Central memory CD8-positive, alpha-beta T cell (primary cell): ENCODE measurements at regions not wholly inside any gene's neighbourhood (a gene's known extent, or its start where the extent isn't known, plus 50 kb on each side); places are given as distances from the start of the nearest gene placed in this dataset.

Source experiments
- ATAC-seq: fragments of 150-1000 bp; cut with Tn5 transposase; replicated peaks from 2 replicates; pipeline ENCODE4 v1.10.0; 2022; ENCODE audit warnings: mild to moderate bottlenecking, moderate FRiP score, moderate number of reproducible peaks; ENCODE audit not compliant: poor library complexity, severe bottlenecking; ENCODE audit errors: extremely low read depth
- DNase-seq, 2 donors: peaks; one replicate each; pipeline ENCODE4 v3.0.0; 2021; ENCODE audit warnings: low spot score in 2 of 2
- H3K27ac Mint-ChIP-seq: one replicate; pipeline ENCODE4 v1.8.0; 2022; ENCODE audit warnings: low read depth, mild to moderate bottlenecking, moderate library complexity, mixed read lengths
- H3K27me3 Mint-ChIP-seq: one replicate; pipeline ENCODE4 v1.8.0; 2022; ENCODE audit warnings: mixed read lengths
- H3K36me3 Mint-ChIP-seq: one replicate; pipeline ENCODE4 v1.8.0; 2022; ENCODE audit warnings: mild to moderate bottlenecking, moderate library complexity, mixed read lengths; ENCODE audit not compliant: insufficient read depth
- H3K4me1 Mint-ChIP-seq: one replicate; pipeline ENCODE4 v1.8.0; 2022; ENCODE audit warnings: mixed read lengths
- H3K4me3 Mint-ChIP-seq: one replicate; pipeline ENCODE4 v1.8.0; 2022; ENCODE audit warnings: mild to moderate bottlenecking, moderate library complexity, mixed read lengths
- H3K9me3 Mint-ChIP-seq: one replicate; pipeline ENCODE4 v1.8.0; 2022; ENCODE audit warnings: mixed read lengths

DNA sequence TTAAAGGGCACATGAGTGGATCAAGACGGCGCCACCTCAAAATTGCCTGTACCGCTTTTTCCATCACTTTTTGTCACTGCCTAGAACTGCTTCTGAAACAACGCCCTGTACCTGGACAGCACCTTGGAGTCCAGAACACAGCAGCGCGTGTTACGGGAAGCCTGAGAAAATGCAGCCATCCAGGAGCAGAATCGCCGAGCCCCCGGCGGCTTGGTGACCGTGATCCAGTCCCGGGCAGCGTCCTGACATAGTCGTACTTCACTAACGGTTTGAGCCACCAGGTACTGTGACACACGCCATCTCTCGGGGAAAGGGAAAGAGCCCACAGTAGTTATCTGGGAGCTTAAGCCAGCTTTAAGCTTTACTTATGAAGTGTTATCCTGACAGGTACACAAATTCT is 168.9 kb upstream of the SALL3 start:
- Mint-ChIP-seq H3K27ac (no peak overlapping the region), H3K27me3 (peaks cover 30% of the 10 kb centered on the region), H3K4me3 (no peak overlapping the region), H3K9me3 (peaks cover 8% of the 10 kb centered on the region), H3K36me3 (no peaks in the 10 kb centered on the region), H3K4me1 (no peaks in the 10 kb centered on the region)
- no peak for ATAC-seq
- no peak for DNase-seq

DNA sequence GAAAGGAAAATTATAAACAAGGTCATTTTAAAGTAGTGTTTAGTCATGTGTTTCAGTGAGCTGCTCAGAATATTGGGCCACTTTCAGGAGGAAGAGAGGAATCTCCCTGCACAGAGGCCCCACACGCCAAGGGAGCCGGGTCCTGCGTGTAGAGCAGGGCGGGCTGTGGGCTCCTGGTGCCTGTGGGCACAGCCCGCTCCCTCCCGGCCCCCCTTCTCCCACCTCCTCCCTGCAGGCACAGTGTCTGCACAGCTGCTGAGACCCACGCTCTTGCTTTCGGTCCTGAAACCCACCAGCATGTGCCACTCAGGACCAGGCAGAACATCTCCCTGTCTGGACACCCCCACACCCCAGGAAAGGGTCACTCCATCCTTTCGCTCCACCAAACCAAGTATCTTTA is 167.6 kb upstream of the SALL3 start:
- H3K27ac Mint-ChIP-seq, result no peak overlapping the region
- ATAC-seq (no peak), DNase-seq (no peak)
- H3K4me3 Mint-ChIP-seq, result no peak overlapping the region
- no peaks in the 10 kb centered on the region for H3K36me3 Mint-ChIP-seq
- peaks cover 8% of the 10 kb centered on the region for H3K9me3 Mint-ChIP-seq
- peaks cover 38% of the 10 kb centered on the region for H3K27me3 Mint-ChIP-seq
- no peaks in the 10 kb centered on the region for H3K4me1 Mint-ChIP-seq

DNA sequence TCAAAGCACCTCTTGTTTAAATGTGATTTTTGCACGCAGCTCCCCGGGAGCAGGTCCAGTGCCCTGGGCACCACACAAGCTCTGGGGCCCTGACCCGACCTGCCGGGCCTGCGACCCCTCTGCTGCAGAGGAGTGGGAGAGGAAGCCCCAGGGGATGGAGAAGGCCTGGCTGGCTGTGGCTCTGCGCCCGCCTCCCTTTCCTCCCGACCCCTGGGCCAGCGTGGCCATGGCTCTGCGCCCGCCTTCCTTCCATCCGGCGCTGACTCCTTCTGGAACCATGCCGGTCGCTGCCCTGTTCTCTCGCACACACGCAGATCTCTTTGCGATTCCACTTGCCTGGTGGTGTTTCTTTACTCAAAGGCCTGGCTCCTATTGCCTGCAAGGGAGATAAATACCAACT is 166.5 kb upstream of the SALL3 start:
- ATAC-seq, result no peak
- no peak for DNase-seq
- Mint-ChIP-seq H3K27ac (no peak overlapping the region), H3K4me1 (no peaks in the 10 kb centered on the region), H3K36me3 (no peaks in the 10 kb centered on the region), H3K27me3 (peaks cover 47% of the 10 kb centered on the region), H3K4me3 (no peak overlapping the region), H3K9me3 (peaks cover 8% of the 10 kb centered on the region)

DNA sequence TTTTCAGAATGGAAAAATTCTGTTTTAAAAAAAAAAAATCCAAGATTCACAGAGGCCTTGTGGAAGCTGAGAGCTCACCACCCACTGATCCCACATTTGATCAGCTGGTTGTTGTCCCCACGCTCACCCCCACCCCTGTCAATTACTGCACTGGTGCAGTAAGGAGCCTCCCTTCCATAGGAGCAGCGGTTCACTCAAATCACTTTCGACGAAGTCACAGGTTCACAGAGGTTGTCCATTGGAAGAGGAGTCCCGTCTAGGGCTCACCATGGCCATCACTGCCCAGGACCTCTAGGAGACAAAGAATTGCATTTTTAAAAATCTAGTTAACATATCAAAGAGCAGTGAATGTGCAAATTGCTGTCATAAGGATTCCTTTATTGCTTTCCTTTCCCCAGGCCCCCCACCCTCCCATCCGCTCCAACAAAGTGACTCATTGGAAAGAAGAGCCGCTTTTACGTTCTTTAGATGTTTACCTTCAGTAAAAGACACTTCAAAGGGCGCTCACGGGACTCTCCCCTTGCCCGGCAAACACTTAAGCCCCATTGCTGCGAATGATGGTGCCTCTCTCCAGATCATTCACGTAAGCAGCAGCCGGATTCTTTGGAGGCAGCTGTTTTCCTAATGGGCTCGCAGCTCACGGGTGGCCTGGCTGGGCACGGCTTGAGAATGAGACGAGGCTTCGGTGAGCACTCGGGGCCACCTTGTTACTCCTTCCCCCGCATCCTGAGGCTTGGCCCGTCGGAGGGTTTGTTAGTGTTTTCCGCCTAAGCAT is 165.5 kb upstream of the SALL3 start:
- DNase-seq (no peak), ATAC-seq (no peak)
- Mint-ChIP-seq H3K36me3 (no peaks in the 10 kb centered on the region), H3K27ac (no peak overlapping the region), H3K9me3 (peaks cover 8% of the 10 kb centered on the region), H3K4me1 (no peaks in the 10 kb centered on the region), H3K27me3 (peaks cover 55% of the 10 kb centered on the region), H3K4me3 (no peak overlapping the region)

DNA sequence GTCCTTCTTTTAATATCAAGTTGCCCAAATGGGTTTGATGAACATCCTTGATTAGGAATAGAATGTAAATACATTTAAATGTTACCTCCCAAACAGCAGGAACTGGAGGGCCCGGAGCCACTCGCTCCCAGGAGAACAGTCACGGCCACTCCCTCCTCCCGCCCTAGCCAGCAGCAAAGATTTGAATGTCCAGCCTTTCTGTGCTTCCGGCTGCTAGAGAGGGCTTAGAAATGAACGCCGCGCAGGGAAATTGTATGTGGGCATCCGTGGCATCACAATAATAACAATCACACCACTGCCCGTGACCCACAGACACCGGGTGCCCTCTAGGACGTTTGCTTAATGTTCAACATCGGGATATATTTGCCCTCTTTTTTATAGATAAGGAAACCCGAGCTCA is 164.9 kb upstream of the SALL3 start:
- Mint-ChIP-seq H3K4me1 (no peaks in the 10 kb centered on the region), H3K9me3 (peaks cover 5% of the 10 kb centered on the region), H3K36me3 (no peaks in the 10 kb centered on the region), H3K4me3 (no peak overlapping the region), H3K27ac (no peak overlapping the region), H3K27me3 (peaks cover 55% of the 10 kb centered on the region)
- ATAC-seq (no peak), DNase-seq (no peak)

DNA sequence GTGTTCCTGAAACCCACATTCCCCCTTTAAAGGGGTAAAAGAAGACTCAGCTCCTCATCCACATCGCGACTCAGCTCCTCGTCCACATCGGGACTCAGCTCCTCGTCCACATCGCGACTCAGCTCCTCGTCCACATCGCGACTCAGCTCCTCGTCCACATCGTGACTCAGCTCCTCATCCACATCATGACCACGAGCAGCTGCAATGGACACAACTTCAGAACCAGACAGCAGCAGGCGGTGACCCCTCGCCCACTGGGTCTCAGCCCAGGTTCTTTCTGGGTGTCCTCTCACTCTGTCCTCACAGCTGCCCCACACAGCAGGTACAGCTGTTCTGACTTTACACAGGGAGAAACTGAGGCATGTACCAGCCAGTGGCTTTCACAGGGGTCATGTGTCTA is 163.5 kb upstream of the SALL3 start:
- Mint-ChIP-seq H3K27ac (no peak overlapping the region), H3K27me3 (peaks cover 55% of the 10 kb centered on the region), H3K36me3 (no peaks in the 10 kb centered on the region), H3K4me1 (no peaks in the 10 kb centered on the region), H3K9me3 (no peaks in the 10 kb centered on the region), H3K4me3 (no peak overlapping the region)
- no peak for ATAC-seq
- no peak for DNase-seq

DNA sequence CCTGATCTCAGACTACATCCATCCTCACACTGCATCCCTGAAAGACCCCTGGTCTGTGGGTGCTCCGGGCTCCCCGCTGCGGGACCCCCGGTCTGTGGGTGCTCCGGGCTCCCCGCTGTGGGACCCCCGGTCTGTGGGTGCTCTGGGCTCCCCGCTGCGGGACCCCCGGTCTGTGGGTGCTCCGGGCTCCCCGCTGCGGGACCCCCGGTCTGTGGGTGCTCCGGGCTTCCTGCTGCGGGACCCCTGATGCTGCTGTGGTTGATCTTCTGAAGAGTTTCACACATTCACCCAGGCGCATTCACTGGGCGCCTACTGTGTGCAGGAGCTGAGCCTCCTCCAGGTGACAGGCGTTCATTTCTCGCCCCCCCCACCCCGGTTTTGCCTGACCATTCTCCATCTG is 162.7 kb upstream of the SALL3 start:
- Mint-ChIP-seq H3K27me3 (peaks cover 54% of the 10 kb centered on the region), H3K9me3 (no peaks in the 10 kb centered on the region), H3K36me3 (no peaks in the 10 kb centered on the region), H3K4me1 (no peaks in the 10 kb centered on the region), H3K27ac (no peak overlapping the region), H3K4me3 (no peak overlapping the region)
- ATAC-seq (no peak), DNase-seq (no peak)

DNA sequence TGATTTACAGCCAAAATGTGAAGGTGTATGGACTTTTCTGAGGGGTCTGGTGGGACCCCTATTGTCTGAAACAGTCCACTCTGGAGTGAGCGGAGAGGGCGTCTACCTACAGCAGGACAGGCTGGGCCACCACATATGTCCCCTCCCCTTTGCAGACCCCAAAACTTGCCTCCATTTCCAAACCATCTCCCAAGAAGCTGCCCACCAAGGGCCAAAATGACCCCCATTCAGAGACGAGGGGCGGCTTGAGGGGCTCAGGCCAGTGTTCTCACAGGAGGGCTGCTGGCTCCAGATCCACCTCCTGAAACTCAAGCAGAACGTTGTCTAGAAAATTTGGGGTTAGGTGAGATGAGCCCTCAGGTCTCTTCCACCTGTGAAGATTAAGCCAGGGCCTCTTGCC is 161.1 kb upstream of the SALL3 start:
- no peak overlapping the region for H3K4me3 Mint-ChIP-seq
- DNase-seq, result no peak
- ATAC-seq, result no peak
- H3K4me1 Mint-ChIP-seq, result no peaks in the 10 kb centered on the region
- peaks cover 49% of the 10 kb centered on the region for H3K27me3 Mint-ChIP-seq
- no peak overlapping the region for H3K27ac Mint-ChIP-seq
- no peaks in the 10 kb centered on the region for H3K36me3 Mint-ChIP-seq
- no peaks in the 10 kb centered on the region for H3K9me3 Mint-ChIP-seq

DNA sequence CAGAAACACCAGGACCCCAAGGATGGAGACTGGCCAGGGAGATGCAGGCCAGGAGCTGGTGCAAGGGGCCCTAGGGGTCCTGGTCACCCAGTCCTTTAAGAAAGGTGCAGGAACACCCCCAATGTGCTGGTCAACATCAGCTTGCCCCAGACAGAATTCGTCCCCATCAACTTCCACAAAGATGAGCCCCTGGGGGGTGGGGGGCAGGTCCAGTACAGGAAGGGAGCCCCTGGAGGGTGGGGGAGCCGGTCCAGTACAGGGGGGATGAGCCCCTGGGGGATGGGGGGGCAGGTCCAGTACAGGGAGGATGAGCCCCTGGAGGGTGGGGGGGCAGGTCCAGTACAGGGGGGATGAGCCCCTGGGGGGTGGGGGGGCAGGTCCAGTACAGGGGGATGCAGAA is 160.7 kb upstream of the SALL3 start:
- Mint-ChIP-seq H3K9me3 (no peaks in the 10 kb centered on the region), H3K4me3 (no peak overlapping the region), H3K27me3 (peaks cover 53% of the 10 kb centered on the region), H3K4me1 (no peaks in the 10 kb centered on the region), H3K36me3 (no peaks in the 10 kb centered on the region), H3K27ac (no peak overlapping the region)
- ATAC-seq, result no peak
- DNase-seq, result no peak

DNA sequence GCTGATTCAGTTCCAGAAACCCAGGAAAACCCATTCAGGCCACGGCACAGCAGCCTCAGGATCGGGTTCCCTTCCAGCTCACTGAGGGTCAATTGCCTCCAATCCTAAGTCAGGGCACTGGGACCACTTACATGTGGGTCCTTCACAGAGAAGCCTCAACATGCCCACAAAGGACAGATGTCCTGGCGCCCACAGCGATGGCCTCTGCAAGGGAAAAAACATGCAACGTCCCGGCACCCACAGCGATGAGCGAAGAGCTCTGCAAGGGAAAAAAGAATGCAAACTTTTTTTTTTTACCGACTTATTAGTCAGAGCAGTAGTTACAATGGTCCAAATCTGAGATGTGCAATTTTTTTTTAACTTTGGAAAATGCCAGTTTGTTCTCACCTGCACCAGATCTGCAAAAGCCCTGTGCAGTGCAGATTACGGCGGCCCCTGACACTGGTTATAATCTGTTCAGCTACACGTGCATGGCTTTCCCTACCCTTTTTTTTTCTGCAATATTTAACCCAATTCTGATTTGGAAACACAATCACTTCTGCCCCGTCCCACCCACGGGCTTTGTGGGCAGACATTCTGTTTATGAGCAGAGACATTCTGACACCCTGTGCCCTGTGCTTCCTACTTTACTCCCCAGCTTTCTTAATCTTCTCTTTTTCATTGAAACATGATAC is 159.3 kb upstream of the SALL3 start:
- peaks cover 43% of the 10 kb centered on the region for H3K27me3 Mint-ChIP-seq
- no peaks in the 10 kb centered on the region for H3K36me3 Mint-ChIP-seq
- no peaks in the 10 kb centered on the region for H3K4me1 Mint-ChIP-seq
- H3K27ac Mint-ChIP-seq, result no peak overlapping the region
- no peaks in the 10 kb centered on the region for H3K9me3 Mint-ChIP-seq
- ATAC-seq (no peak), DNase-seq (no peak)
- H3K4me3 Mint-ChIP-seq, result no peak overlapping the region

DNA sequence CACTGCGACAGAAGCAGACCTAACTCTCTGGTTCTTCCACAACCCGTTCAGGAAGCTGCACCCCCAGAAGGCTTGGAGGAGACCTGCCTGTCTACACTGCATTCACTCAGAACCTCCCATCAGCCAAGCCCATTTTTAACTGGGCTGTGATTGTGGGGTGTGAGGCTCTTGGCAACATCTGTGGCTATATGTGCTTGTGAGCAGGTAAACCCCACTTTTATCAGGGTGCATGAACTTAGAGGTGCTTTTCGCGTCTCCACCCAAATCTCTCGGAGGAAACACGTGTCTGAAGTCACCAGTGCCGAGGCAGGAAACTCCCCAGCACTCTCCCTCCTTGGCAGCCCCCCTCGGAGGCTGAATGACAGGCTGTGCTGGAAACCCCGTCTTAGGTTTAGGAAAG is 158.2 kb upstream of the SALL3 start:
- Mint-ChIP-seq H3K4me3 (no peak overlapping the region), H3K27ac (no peak overlapping the region), H3K4me1 (no peaks in the 10 kb centered on the region), H3K36me3 (no peaks in the 10 kb centered on the region), H3K27me3 (peaks cover 32% of the 10 kb centered on the region), H3K9me3 (no peaks in the 10 kb centered on the region)
- no peak for ATAC-seq
- DNase-seq, result no peak

DNA sequence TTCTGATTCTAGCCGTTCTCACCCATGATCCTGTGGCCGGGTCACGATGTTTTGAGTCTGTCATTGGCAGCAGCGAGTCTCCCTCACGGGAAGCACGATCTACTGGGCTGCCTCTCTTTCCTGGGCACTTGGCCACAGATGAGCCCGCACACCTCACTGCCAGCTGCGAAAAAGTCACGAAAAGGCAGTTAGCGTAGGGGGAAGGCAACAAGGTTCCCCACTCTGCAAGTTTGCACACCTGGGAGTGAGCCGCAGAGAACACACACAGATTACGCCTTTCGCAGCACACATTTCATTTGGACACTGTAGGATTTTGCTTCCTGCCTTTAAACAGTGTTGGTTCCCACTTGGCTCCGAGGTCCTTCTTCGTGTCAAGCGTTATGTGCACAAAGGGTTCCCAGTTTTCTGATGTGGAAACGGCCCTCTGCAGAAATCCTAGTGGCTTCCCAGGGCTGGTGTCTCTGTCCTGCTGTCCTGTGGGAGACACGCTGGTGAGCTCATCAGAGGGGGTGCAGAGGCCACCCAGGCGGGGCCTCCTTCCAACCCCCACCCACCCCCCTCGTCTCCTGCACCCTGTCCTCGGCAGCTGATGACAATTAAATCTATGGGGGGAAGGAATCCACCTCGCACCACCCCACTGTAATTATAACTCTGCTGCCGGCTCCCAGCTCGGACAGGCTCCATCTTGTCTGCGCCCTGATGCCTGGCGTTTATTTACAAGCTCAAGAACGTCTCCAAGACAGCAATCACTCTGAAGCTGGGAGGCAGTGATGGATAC is 157.3 kb upstream of the SALL3 start:
- Mint-ChIP-seq H3K4me1 (no peaks in the 10 kb centered on the region), H3K27me3 (peaks cover 31% of the 10 kb centered on the region), H3K27ac (no peak overlapping the region), H3K9me3 (no peaks in the 10 kb centered on the region), H3K36me3 (no peaks in the 10 kb centered on the region), H3K4me3 (no peak overlapping the region)
- DNase-seq, result no peak
- ATAC-seq, result no peak

DNA sequence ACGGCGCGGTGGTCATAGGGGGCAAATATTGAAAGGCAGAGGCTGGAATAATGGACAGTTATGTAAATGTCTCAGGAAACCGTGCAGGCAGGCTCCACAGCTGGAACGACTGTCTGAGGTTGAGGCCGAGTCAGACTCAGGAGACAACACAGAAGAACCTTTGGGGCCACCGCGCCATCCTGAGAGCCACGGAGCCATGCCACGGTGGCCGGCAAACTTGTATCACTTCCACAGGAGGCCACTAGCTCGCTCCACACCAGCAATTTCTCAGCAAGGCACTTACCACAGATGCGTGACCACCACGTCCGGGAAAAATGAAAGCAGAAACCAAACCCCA is 156.7 kb upstream of the SALL3 start:
- Mint-ChIP-seq H3K4me3 (no peak overlapping the region), H3K9me3 (no peaks in the 10 kb centered on the region), H3K27ac (no peak overlapping the region), H3K27me3 (peaks cover 31% of the 10 kb centered on the region), H3K4me1 (no peaks in the 10 kb centered on the region), H3K36me3 (no peaks in the 10 kb centered on the region)
- no peak for ATAC-seq
- no peak for DNase-seq
